Activated T-cell treated with anti-CD3 and anti-CD28 coated beads, Interleukin-2, amount 50 U/mL, for 4 hours (primary cell): ENCODE measurements at regions not wholly inside any gene's neighbourhood (a gene's known extent, or its start where the extent isn't known, plus 50 kb on each side); places are given as distances from the start of the nearest gene placed in this dataset.

ENCODE experiments used
- ATAC-seq, 2 donors: fragments of 200-7000 bp; cut with Tn5 transposase; one replicate each; pipeline ENCODE4 v1.10.0; 2021
- DNase-seq: peaks from one replicate; pipeline ENCODE4 v3.0.0-alpha.2; 2020
- H3K27me3 Mint-ChIP-seq: one replicate; pipeline ENCODE4 v1.8.0; 2021; ENCODE audit warnings: low read depth, mixed read lengths
- H3K36me3 Mint-ChIP-seq: one replicate; pipeline ENCODE4 v1.8.0; 2022; ENCODE audit warnings: mixed read lengths; ENCODE audit not compliant: insufficient read depth
- H3K4me1 Mint-ChIP-seq: one replicate; pipeline ENCODE4 v1.8.0; 2021; ENCODE audit warnings: low read depth, mixed read lengths
- H3K4me3 Mint-ChIP-seq: one replicate; pipeline ENCODE4 v1.8.0; 2021; ENCODE audit warnings: mild to moderate bottlenecking, moderate library complexity, mixed read lengths
- H3K9me3 Mint-ChIP-seq: one replicate; pipeline ENCODE4 v1.8.0; 2021; ENCODE audit warnings: mixed read lengths

DNA sequence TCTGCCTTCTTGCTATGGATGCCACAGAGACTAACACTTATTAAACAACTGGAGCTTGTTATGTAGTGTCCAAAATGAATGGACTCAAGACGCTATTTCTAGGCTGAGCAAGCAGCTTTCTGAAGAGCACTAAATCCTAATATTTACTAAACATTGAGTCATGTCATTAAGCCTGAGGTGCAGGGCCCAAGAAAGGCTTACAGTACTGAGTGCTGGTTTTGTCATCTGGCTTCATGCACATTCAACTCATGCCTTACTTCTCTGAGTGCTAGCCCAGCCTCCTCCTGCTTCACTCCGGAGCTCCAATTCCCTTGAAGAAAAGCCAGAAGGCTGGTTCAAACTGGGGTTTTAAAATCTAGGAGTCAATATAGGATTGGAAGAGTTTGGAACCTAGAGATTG, 363.3 kb upstream of the CDH5 start:
- no peaks in the 10 kb centered on the region for H3K4me1 Mint-ChIP-seq
- H3K27me3 Mint-ChIP-seq: peaks cover 6% of the 10 kb centered on the region
- no peaks in the 10 kb centered on the region for H3K36me3 Mint-ChIP-seq
- peaks cover 3% of the 10 kb centered on the region for H3K9me3 Mint-ChIP-seq
- ATAC-seq (no peak), DNase-seq (no peak)
- no peak overlapping the region for H3K4me3 Mint-ChIP-seq

DNA sequence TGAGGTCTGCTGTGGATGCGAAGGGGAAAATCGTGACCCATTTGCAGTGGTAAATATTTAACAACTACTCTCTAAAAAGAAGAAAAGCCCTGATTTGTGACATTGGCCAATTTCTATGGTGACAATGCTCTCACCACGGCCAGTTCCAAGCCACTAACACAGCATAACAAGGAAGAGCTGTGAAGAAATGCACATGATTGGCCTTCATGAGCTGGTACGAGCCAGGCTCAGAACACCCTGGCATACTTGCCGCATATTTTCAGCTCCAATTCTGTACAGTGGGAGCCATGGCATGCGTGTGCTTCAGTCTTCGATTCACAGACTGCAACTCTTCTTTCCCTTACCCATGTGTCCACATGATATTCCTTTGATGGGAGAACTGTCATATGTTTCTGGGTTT, 363.9 kb upstream of the CDH5 start:
- Mint-ChIP-seq H3K36me3 (no peaks in the 10 kb centered on the region), H3K9me3 (peaks cover 3% of the 10 kb centered on the region)
- no peak for ATAC-seq

DNA sequence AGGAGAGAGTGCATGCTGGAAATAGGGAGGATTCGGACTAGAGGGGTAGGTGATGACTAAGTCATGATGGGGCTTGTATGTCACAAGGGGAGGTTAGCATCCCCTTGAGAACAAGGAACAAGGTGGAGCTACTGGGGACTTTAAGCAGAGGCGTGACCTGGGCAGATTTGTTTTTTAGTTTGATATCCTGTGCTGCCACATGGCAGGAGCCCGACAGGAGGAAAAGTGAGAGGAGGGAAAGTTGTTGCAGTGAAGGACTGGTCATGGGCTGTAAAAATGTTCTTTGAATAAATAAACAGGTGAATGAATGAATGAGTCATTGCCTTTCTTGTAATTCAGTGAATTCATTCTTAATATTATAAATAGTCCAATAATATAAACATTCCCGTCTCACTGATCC, 365.1 kb upstream of the CDH5 start:
- ATAC-seq (no peak), DNase-seq (no peak)
- Mint-ChIP-seq H3K4me3 (no peak overlapping the region), H3K36me3 (no peaks in the 10 kb centered on the region), H3K4me1 (no peaks in the 10 kb centered on the region), H3K9me3 (peaks cover 3% of the 10 kb centered on the region), H3K27me3 (peaks cover 10% of the 10 kb centered on the region)

More for the DNA sequence above, 363.9 kb upstream of the CDH5 start:
- DNase-seq: no peak
- no peak overlapping the region for H3K4me3 Mint-ChIP-seq
- H3K27me3 Mint-ChIP-seq: peaks cover 9% of the 10 kb centered on the region
- H3K4me1 Mint-ChIP-seq: no peaks in the 10 kb centered on the region

DNA sequence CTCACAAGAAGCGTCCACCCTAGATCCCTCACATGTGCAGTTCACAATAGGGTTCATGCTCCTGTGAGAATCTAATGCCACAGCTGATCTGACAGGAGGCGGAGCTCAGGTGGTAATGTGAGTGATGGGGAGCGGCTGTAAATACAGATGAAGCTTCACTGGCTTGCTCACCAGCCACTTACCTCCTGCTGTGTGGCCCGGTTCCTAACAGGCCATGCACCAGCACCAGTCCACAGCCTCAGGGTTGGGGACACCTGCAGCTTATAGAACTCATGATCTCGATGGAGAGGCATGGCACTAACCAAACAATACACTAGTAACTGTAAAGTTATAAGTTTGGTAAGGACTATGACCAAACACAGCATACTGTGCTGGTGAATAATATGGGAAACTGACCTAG, 368.0 kb upstream of the CDH5 start:
- peaks cover 10% of the 10 kb centered on the region for H3K27me3 Mint-ChIP-seq
- H3K9me3 Mint-ChIP-seq: peaks cover 3% of the 10 kb centered on the region
- ATAC-seq (no peak), DNase-seq (no peak)
- H3K4me1 Mint-ChIP-seq: no peaks in the 10 kb centered on the region
- no peak overlapping the region for H3K4me3 Mint-ChIP-seq
- H3K36me3 Mint-ChIP-seq: no peaks in the 10 kb centered on the region

DNA sequence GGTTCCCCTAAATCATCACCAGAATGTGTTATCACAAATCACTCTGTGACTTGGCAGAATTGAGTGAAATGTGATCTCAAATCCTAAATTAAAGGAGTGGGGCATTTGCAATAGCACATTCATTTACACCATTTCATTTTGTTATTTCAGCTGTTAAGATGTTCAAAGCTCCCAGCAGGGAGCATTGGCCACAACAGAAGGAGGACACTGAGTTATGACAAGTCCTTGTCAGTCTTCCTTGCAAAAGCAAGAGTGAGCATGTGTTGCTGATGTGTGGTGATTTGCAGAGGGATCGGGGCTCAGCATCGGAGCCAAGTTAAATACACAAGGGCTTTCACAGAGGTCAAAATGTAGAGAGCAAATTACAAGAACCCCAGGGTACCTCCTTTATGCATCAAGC, 372.2 kb upstream of the CDH5 start:
- H3K4me1 Mint-ChIP-seq: no peaks in the 10 kb centered on the region
- no peak overlapping the region for H3K4me3 Mint-ChIP-seq
- peaks cover 3% of the 10 kb centered on the region for H3K9me3 Mint-ChIP-seq
- no peaks in the 10 kb centered on the region for H3K36me3 Mint-ChIP-seq
- H3K27me3 Mint-ChIP-seq: peaks cover 10% of the 10 kb centered on the region
- no peak for DNase-seq
- ATAC-seq: no peak

DNA sequence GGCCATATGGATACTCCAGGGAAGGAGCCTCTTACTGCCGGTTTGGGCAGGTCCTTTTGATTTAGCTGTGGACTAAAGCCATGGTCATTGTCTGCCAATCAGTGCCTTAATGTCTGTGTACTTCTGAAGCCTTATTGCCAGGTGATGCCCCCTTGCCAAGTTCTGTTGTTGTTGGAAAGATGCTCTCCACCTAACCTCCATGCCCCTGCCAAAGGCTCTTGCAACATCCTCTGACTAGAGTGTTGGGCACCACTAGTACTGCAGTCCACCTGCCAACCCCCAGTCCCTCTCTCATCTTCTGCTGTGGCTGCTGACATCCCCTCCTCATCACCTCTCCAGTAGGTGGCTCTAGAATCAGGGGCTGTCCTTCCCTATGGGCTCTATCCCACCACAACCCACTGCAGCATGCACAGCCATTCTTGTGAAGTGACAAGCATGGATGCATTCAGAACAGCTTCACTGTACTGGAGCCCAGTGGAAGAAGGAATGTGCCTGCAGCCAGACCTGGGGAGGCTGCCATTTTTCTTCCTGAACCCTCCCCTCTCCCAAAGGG, 375.3 kb upstream of the CDH5 start:
- ATAC-seq: no peak
- Mint-ChIP-seq H3K4me1 (no peaks in the 10 kb centered on the region), H3K9me3 (no peaks in the 10 kb centered on the region), H3K36me3 (no peaks in the 10 kb centered on the region), H3K27me3 (no peaks in the 10 kb centered on the region), H3K4me3 (no peak overlapping the region)
- no peak for DNase-seq

DNA sequence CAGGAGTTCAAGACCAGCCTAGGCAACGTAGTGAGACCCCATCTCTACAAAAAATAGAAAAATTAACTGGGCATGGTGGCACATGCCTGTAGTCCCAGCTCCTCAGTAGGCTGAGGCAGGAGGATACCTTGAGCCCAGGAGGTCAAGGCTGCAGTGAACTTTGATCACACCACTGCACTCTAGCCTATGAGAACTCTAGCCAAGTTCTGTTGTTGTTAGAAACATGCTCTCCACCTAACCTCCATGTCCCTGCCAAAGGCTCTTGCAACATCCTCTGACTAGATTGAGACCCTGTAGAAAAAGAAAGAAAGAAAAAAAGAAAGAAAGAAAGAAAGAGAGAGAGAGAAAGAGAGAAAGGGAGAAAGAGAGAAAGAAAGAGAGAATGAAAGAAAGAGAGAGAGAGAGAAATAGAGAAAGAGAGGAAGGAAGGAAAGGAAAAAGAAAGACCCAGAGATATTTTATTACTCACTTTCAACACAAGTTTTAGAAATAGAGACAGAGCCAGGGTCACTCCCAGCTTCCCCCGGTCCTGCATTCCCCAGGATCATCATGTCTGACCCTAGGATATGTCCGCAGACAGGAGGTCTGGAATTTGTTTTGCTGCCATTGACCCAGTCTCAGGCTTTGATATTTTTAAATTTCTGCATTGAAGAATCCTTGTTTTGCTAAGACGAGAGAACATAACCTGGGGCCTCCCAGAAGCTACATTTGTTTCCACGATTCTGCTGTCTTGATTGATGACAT, 376.5 kb upstream of the CDH5 start:
- Mint-ChIP-seq H3K4me1 (no peaks in the 10 kb centered on the region), H3K27me3 (no peaks in the 10 kb centered on the region), H3K36me3 (no peaks in the 10 kb centered on the region), H3K9me3 (no peaks in the 10 kb centered on the region), H3K4me3 (no peak overlapping the region)
- DNase-seq: no peak
- no peak for ATAC-seq

DNA sequence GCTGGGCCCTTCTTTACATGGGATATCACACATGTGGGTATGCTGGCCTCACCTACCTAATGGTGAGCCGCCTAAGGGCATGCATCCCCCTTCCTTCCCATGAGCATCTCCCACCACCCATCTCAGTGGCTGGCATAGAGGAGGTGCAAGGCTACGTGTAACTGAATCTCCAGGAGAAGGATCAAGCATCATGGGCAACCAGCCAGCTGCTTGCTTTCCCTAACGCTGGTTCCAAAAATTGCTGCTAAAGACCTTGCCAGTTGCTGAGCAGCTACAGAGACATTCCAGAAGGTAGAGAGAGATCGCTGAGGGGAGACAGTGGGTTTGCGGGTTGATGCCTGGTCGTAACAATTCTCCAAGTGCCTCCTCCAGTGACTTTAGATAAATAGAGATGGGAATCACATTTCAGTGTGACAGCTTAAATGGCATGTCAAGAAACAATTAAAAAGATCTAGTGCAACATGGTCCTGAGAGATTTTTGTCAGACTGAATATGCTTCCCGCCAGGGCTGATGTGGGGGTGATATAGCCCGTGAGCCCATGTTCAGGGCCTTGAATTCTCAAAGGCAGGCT, 378.4 kb upstream of the CDH5 start:
- no peaks in the 10 kb centered on the region for H3K9me3 Mint-ChIP-seq
- no peaks in the 10 kb centered on the region for H3K36me3 Mint-ChIP-seq
- peaks cover 2% of the 10 kb centered on the region for H3K27me3 Mint-ChIP-seq
- DNase-seq (no peak), ATAC-seq (no peak)
- no peaks in the 10 kb centered on the region for H3K4me1 Mint-ChIP-seq
- H3K4me3 Mint-ChIP-seq: no peak overlapping the region

DNA sequence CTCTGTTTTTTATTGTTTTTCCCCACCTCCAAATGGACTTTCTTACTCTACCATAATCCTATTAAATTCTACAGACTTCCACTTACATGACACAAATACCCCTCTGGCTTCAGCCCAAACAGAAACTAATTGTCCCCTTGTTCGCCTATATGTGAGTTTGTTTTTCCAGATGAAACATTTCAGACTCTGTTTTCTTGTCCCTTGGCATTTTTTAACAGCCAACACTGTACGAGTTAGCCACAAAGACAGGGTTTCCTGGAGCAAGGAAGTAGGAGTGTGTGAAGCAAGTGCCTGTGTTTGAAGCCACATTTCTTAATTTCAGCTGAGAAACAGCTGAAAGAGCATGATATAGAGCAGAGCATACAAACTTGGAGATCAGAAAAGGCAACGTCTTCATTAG, 382.2 kb upstream of the CDH5 start:
- no peaks in the 10 kb centered on the region for H3K9me3 Mint-ChIP-seq
- no peak for DNase-seq
- H3K4me1 Mint-ChIP-seq: no peaks in the 10 kb centered on the region
- peaks cover 5% of the 10 kb centered on the region for H3K27me3 Mint-ChIP-seq
- no peak for ATAC-seq
- H3K36me3 Mint-ChIP-seq: no peaks in the 10 kb centered on the region
- H3K4me3 Mint-ChIP-seq: no peak overlapping the region

DNA sequence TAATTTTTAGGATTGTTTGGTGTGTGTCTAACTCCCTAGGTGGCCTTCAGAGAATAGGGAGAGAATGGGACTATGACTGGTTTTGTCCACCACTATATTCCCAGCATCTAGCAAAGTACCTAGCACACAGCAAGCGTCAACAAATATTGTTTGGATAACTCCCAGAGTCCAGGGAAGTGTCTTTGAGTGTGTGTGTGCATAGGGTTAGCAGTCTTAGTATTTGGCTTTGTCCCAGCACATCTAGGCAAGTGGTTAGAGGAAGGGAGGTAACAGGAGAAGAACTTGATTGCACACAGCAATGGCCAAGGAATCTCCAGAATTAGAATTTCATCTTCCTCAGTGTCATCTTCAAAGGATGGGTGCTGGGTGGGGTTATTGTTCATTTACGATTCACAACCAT, 385.4 kb upstream of the CDH5 start:
- Mint-ChIP-seq H3K36me3 (no peaks in the 10 kb centered on the region), H3K4me3 (no peak overlapping the region), H3K9me3 (no peaks in the 10 kb centered on the region), H3K4me1 (no peaks in the 10 kb centered on the region), H3K27me3 (peaks cover 5% of the 10 kb centered on the region)
- ATAC-seq (no peak), DNase-seq (no peak)

DNA sequence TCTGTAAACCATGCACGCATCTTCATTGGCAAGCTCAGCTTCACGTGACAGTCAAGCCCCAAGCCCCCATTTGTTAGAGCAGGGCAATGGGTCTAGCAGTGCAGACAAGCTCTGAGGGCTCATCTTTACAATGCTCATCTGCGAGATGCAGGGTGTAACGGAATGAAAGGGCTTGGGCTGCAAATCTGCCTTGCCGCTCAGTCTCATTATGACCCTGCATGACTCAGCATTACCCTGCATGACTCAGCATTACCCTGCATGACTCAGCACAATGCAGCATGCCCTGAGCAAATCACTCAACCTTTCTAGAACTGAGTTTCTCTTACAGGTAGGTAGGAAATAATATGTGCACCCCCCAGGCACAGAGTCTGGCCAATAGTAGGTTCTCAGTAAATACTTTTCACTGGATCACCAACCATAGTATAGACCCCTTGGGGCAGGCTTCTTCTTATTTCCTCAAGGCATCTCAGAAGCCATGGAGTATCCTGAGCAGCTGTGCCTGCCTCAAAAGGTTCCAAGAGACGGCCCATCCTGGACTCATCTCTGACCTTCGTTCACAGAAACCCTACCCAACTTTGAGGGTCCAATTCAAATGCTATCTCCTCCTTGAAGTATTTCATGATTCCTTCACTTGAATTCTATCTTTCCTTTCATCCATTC, 391.3 kb upstream of the CDH5 start:
- Mint-ChIP-seq H3K9me3 (peaks cover 15% of the 10 kb centered on the region), H3K27me3 (no peaks in the 10 kb centered on the region), H3K4me1 (no peaks in the 10 kb centered on the region), H3K36me3 (no peaks in the 10 kb centered on the region), H3K4me3 (no peak overlapping the region)
- ATAC-seq (no peak), DNase-seq (no peak)

DNA sequence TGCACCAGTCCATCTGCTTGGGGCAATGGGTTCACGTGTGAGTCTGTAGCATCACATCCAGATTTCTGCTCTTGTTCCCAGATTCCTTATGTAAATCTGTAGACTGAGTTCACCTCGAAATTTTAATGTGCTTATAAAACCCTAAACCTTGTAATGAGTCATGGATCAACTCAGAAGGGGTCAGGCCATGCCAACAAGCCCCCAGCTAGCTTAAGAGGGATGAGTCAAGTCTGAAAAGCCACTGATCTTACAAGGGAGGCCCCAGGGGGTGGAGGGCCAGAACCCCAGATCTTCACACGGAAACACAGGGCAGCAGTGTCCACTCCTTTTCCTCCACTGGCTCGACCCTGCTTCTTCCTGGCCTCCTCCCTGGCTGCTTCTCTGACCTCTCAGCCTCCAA, 399.1 kb upstream of the CDH5 start:
- Mint-ChIP-seq H3K27me3 (no peaks in the 10 kb centered on the region), H3K36me3 (no peaks in the 10 kb centered on the region), H3K4me1 (no peaks in the 10 kb centered on the region), H3K9me3 (peaks cover 8% of the 10 kb centered on the region), H3K4me3 (no peak overlapping the region)
- no peak for ATAC-seq
- DNase-seq: no peak

DNA sequence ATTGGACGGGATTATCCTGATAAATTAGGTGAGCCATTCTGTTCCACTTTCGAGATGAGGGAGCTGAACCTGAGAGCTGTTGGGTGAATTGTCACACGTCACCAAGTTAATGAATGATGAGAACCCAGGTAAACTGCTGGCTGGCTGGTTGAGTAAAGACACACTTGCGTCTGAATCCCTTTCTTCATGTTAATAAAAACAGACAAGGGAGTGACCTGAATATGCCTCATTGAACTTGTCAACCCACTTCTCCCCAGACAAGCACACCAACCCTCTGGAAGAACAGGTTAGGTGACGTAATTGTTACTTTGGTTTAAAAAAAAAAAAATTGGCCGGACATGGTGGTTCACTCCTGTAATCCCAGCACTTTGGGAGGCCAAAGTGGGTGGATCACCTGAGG, 400.9 kb upstream of the CDH5 start:
- Mint-ChIP-seq H3K4me1 (no peaks in the 10 kb centered on the region), H3K9me3 (peaks cover 3% of the 10 kb centered on the region), H3K27me3 (no peaks in the 10 kb centered on the region), H3K36me3 (no peaks in the 10 kb centered on the region), H3K4me3 (no peak overlapping the region)
- ATAC-seq (no peak), DNase-seq (no peak)

DNA sequence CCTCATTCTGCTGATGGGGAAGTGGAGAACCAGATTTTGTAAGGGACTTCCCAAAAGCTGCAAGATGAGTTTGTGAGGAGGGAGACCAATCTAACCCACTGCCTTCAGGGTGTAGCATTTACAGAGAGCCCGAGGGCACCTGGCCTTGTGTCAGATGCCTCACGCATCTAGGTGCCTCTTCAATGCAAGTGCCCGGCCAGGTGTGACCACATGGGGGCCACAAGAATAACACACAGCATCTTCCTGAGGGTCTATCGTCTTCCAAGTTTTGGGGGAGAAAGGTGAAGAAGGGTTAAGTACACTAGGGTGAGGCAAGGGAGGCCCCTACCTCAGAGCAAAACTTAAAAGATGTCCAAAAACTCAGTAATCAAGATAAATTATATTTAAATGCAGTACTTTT, 401.7 kb upstream of the CDH5 start:
- no peak overlapping the region for H3K4me3 Mint-ChIP-seq
- no peak for DNase-seq

More for the DNA sequence above, 401.7 kb upstream of the CDH5 start:
- no peak for ATAC-seq
- H3K4me1 Mint-ChIP-seq: no peaks in the 10 kb centered on the region
- no peaks in the 10 kb centered on the region for H3K9me3 Mint-ChIP-seq
- H3K27me3 Mint-ChIP-seq: no peaks in the 10 kb centered on the region
- no peaks in the 10 kb centered on the region for H3K36me3 Mint-ChIP-seq
